ENCODE measurements at regions not wholly inside any gene's neighbourhood (a gene's known extent, or its start where the extent isn't known, plus 50 kb on each side); places are given as distances from the start of the nearest gene placed in this dataset.
"Not testable (repeated sequence)": the region's sequence is repeated elsewhere in the genome, so short reads cannot be mapped to it uniquely, and the experiment has no call there.

GRCh38 chr1:55463814-55464475 is 248.8 kb upstream of the USP24 start:
- DNase-seq: no peak

GRCh38 chr1:55457874-55458273 is 242.7 kb upstream of the USP24 start:
- DNase-seq: no peak

DNA sequence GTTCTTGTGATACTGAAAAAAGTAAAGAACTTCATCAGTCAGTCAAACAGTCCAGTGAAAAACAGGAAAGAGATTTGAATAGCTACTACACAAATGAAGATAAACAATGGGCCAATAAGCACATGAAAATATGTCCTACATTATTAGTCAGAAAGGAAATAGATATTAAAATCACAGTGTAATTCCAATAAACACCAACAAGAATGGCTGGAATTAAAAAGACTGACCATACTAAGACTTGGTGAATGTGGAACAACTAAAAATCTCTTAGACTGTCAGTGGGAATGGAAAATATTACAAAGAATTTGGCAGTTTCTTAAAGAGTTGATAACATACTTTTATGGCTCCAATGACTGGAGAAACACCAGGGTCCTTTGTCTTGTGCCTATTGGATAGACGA is 241.8 kb upstream of the USP24 start:
- DNase-seq: no peak

DNA sequence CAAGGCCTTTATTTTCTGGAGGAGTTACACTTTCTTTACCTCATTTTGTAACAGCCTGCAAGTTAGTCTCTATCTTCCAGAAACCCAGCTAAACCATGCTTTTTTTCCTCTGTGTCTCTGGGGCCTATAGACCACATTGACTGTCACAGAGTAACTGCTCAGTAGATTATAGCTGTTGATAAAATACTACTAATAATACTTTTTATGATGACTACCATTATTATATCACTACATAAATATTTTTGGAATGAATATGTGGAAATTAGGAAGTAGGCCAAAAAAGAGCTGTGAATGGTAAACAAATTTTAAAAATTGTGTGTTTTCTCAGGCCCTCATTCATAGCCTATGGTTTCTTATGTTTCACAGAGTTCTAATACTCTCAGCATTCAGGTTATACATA is 233.1 kb upstream of the USP24 start:
- no peak for DNase-seq

DNA sequence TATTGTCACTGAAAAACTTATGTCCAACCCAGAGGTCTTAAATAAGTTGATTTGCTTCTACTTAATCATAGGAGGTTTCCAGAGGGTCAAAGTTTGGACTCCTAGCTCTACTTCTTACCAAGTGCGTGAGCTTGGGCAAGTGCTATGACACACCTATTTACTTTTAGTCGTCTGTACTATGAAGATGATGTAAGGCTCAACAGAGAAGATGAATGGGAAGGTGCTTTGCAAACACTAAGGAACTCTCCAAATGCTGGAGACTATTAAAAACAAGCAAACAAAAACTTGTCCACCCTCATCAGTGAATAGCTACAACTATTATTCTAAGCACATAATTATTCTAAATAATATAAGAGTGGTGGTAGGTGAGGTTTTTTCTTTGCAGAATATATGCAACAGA is 232.3 kb upstream of the USP24 start:
- DNase-seq: no peak

- no peak for DNase-seq
These were observed 231.2 kb upstream of the USP24 start for GRCh38 chr1:55446351-55446750.

DNA sequence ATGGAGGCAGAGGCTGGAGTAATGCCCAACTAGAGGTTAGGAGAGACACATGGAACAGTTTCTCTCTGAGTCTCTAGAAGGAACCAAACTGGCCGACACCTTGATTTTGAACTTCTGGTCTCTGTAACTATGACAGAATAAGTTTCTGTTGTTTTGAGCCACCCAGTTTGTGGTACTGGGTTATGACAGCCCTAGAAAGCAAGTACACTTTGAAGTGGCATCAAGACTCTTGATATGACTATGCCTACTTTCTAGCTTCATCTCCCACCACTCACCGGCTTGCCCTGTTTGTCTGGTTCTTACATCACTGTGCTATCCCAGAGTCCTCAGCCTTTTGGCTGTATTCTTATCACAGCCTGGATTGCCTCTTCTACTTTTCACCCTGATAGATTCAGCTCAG is 230.3 kb upstream of the USP24 start:
- DNase-seq: no peak

GRCh38 chr1:55444667-55445066 is 229.5 kb upstream of the USP24 start:
- DNase-seq: no peak

GRCh38 chr1:55443175-55443915 is 228.2 kb upstream of the USP24 start:
- peak; percentile 24 for DNase-seq

- DNase-seq: no peak
These were observed 226.3 kb upstream of the USP24 start for GRCh38 chr1:55441489-55441888.

GRCh38 chr1:55437692-55438091 is 222.5 kb upstream of the USP24 start:
- no peak for DNase-seq

DNA sequence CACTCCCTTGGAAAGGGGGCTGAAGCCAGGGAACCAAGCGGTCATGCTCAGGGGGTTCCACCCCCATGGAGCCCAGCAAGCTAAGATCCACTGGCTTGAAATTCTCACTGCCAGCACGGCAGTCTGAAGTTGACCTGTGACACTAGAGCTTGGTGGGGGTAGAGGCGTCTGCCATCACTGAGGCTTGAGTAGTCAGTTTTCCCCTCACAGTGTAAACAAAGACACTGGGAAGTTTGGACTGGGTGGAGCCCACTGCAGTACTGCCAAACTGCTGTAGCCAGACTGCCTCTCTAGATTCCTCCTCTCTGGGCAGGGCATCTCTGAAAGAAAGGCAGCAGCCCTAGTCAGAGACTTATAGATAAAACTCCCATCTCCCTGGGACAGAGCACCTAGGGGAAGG is 215.6 kb upstream of the USP24 start:
- DNase-seq: not testable (repeated sequence)

DNA sequence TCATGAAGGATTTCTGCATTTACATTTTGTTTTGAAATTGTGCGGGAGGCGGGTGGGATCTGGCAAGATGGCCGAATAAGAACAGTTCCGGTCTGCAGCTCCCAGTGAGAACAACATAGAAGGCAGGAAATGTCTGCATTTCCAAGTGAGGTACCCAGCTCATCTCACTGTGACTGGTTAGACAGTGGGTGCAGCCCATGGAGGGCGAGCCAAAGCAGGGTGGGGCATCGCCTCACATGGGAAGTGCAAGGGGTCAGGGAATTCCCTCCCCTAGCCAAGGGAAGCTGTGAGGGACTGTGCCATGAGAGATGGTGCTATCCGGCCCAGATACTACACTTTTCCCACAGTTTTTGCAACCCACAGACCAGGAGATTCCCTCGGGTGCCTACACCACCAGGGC is 215.0 kb upstream of the USP24 start:
- not testable (repeated sequence) for DNase-seq

GRCh38 chr1:55428944-55429931 is 214.1 kb upstream of the USP24 start:
- no peak for DNase-seq

DNA sequence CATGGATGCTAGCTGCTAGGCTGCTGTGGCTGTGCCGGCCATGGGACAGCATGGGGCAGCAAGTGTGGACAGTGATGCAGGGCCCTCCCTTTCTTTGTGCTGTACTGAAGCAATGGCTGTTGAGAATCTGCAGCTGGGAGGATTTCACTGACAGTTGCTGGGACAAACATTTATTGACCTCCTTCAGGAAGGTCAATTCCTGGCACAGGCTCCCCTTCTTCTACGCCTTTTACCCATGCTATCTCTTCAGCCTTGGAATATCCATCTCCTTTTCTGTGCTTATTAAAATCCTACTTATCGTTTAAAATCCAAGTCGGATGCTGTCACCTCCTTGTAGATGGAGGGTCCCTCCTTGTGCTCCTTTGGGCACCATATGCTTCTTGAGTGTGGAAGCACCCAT is 213.1 kb upstream of the USP24 start:
- no peak for DNase-seq

- no peak for DNase-seq
These were observed 212.4 kb upstream of the USP24 start for GRCh38 chr1:55427606-55428005.

GRCh38 chr1:55426619-55427018 is 211.5 kb upstream of the USP24 start:
- DNase-seq: no peak

DNA sequence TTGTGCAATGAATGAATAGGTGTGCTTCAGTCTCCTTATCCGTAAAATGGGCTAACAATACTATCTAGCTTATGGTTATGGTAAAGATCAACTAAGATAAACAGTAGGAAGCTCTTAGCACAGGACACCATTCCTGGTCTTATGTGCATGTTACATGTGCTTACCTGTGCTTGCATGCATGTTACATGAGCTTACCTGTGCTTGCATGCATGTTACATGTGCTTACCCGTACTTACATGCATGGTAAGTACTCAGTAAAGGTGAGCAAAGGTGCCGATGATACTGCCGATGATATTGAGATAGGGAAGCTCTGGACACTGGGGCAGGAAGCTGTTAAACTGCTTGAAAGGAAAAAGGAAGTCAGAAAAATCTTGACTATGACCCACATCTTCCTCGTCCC is 211.0 kb upstream of the USP24 start:
- no peak for DNase-seq

GRCh38 chr1:55425310-55425930 is 210.3 kb upstream of the USP24 start:
- DNase-seq: no peak

DNA sequence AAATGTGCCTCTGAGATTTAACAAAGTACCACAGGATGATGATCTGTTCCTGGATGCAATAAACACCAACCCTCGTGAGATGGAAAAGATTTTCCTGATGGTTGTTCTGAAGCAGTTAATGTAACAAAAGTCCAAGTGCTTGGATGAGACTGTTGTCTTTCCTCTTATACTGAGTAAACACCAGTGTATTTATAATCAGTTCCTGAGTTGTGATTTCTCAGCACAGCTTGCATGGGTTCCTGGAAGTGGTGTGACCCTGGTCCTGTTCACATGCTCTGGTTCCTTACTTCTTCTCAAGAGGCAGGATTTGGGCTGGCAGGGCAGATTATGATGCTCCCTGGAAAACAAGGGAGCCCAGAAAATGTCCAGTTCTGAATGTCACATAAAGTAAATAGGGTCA is 208.2 kb upstream of the USP24 start:
- DNase-seq: no peak

DNA sequence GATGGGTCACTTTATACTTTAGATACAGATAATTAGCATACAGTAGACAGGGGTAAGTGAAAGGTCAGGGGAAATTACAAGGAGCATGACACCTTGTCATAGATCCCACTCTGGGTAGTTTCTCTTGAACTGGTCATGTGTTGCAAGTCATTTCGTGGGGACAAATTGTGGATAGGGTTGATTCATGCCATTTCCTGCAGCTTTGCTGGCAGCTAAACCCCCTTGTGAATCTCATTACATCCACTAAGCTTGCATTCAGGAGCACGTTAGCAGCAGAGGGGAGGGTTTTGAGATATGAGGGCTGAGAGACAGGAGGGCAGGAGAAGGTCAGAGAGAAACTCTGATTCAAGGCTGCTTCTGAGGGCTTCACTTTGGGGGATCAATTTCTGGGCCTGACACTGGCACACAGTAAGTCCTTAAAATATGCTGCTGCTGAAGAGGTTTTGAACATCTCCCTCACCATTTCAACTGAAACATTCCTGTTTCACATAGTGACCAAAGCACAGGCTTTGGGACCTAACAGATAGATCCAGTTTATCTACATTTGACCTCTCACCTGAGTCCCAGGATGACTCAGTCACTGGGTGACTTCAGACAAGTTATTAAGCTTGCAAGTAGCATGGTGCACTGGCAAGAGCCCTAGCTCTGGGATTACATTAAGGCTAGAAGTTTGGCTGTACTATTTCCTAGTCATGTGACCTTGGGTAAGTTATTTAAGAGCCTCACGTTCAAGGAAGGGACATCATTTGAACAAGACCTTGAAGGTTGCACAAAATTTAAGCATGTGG is 206.0 kb upstream of the USP24 start:
- DNase-seq: no peak

GRCh38 chr1:55420026-55420425 is 204.9 kb upstream of the USP24 start:
- DNase-seq: no peak

All from NCI-H2107 (cell line).